Stimulated activated naive CD8-positive, alpha-beta T cell treated with anti-CD3 and anti-CD28 coated beads, Interleukin-15, Interleukin-2, amounts not matched to agents 100 U/mL and 50 U/mL, for 24 hours (primary cell): ENCODE measurements at regions not wholly inside any gene's neighbourhood (a gene's known extent, or its start where the extent isn't known, plus 50 kb on each side); places are given as distances from the start of the nearest gene placed in this dataset.
A peak's percentile ranks its signal among the peaks of the same experiment; 100 is the strongest.
"Not testable (repeated sequence)": the region's sequence is repeated elsewhere in the genome, so short reads cannot be mapped to it uniquely, and the experiment has no call there.

Experiments used
- ATAC-seq: fragments of 150-1000 bp; cut with Tn5 transposase; one replicate; pipeline ENCODE4 v1.10.0; 2021
- DNase-seq: peaks from one replicate; pipeline ENCODE4 v3.0.0; 2021

GRCh38 chr10:26952094-26952493, 91.3 kb upstream of the ABI1 start:
- ATAC-seq: no peak

GRCh38 chr10:26951650-26952049, 90.9 kb upstream of the ABI1 start:
- ATAC-seq (no peak), DNase-seq (no peak)

More at GRCh38 chr10:26952094-26952493, 91.3 kb upstream of the ABI1 start:
- no peak for DNase-seq

- ATAC-seq (no peak), DNase-seq (no peak)
Measured at GRCh38 chr10:26950934-26951333, 90.2 kb upstream of the ABI1 start.

GRCh38 chr10:26946102-26946811, 85.5 kb upstream of the ABI1 start:
- no peak for DNase-seq

GRCh38 chr10:26944261-26944882, 83.6 kb upstream of the ABI1 start:
- ATAC-seq: no peak

More at GRCh38 chr10:26946102-26946811, 85.5 kb upstream of the ABI1 start:
- ATAC-seq: no peak

GRCh38 chr10:26939962-26940354, 79.2 kb upstream of the ABI1 start:
- ATAC-seq: no peak
- DNase-seq: no peak

More at GRCh38 chr10:26944261-26944882, 83.6 kb upstream of the ABI1 start:
- DNase-seq: no peak

- ATAC-seq (no peak), DNase-seq (no peak)
Measured at GRCh38 chr10:26939290-26939961, 78.7 kb upstream of the ABI1 start.

- DNase-seq (no peak), ATAC-seq (no peak)
Measured at GRCh38 chr10:26938578-26938977, 77.8 kb upstream of the ABI1 start.

GRCh38 chr10:26937371-26937770, 76.6 kb upstream of the ABI1 start:
- ATAC-seq: no peak
- no peak for DNase-seq

- not testable (repeated sequence) for DNase-seq, ATAC-seq
Measured at GRCh38 chr10:26934190-26934589, 73.4 kb upstream of the ABI1 start.

GRCh38 chr10:26932576-26932975, 71.8 kb upstream of the ABI1 start:
- DNase-seq: no peak
- ATAC-seq: no peak

GRCh38 chr10:26931223-26931622, 70.5 kb upstream of the ABI1 start:
- peak; percentile 73 for ATAC-seq

GRCh38 chr10:26922824-26923223, 62.1 kb upstream of the ABI1 start:
- ATAC-seq: not testable (repeated sequence)

More at GRCh38 chr10:26931223-26931622, 70.5 kb upstream of the ABI1 start:
- peak; percentile 47 for DNase-seq

GRCh38 chr10:26919156-26919860, 58.5 kb upstream of the ABI1 start:
- not testable (repeated sequence) for ATAC-seq, DNase-seq

More at GRCh38 chr10:26922824-26923223, 62.1 kb upstream of the ABI1 start:
- DNase-seq: not testable (repeated sequence)

GRCh38 chr10:26914898-26915297, 54.1 kb upstream of the ABI1 start:
- ATAC-seq (no peak), DNase-seq (no peak)

- DNase-seq: no peak
- ATAC-seq: no peak
Measured at GRCh38 chr10:26911811-26912461, 51.2 kb upstream of the ABI1 start.
